ENCODE measurements at regions not wholly inside any gene's neighbourhood (a gene's known extent, or its start where the extent isn't known, plus 50 kb on each side); places are given as distances from the start of the nearest gene placed in this dataset.

DNA sequence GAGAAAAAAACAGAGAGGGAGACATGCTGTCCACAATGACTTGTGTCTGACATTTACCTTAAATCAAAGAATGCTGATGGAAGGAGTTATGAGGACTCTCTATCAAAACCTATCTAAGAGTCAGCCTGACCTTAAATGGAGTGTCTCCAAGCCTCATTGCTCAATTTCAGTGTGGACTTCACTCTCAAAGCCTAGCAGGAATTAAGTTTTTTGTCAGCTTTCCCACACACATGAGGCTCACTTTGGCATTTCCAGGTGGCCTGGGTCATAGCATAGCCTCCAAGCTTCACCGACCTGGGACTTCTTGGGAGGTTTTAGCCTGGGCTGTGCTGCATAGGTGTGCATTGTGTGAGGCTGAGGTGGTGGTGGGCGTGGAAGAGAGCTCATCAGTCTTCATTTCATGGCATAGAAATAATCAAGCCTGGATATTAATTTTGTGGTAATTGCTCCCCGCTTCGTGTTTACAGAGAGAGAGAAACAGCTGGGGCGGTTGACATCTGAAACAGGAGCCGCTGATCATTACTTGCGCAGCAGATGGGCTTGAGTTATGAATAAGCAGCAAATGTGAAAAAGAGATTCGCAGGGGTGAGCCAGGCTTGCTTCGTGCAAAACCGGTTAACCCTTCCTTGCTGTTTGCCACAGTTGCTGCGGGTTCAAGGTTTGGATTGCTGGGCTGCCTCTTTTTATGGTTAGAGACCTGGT lies 647.8 kb downstream of the INHBA start:
- Histone ChIP-seq H3K27me3 (ENCODE audit: control insufficient read depth, insufficient read depth, low read length) (peaks cover 16% of the 10 kb centered on the region), H3K4me3 (ENCODE audit: low read length) (no peak overlapping the region), H3K9ac (ENCODE audit: low read length) (no peak overlapping the region), H3K27ac (ENCODE audit: low read length) (no peak overlapping the region), H3K9me3 (ENCODE audit: control insufficient read depth, low read depth, low read length) (no peaks in the 10 kb centered on the region), H3K36me3 (ENCODE audit: control insufficient read depth, low read depth, low read length) (no peaks in the 10 kb centered on the region), H3K4me1 (ENCODE audit: control insufficient read depth, low read depth, low read length) (peaks cover 26% of the 10 kb centered on the region)

DNA sequence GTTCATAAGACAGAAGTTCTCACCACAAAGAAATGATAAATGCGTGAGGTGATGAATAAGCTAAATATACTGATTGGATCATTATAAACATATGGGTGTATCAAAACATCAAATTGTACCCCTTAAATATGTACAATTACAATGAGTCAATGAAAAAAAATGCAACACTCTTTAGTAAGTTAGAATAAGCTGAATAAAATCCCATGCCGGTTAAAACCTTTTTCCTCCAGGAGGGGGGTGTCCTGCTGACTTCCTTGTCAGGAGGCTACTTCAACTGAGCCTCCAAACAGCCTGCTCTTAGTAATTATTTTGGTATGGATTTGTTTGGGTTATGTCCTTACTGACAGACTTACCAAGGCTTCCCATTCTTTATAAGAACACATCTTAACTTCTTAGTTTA lies 649.1 kb downstream of the INHBA start:
- Histone ChIP-seq H3K4me3 (ENCODE audit: low read length) (no peak overlapping the region), H3K36me3 (ENCODE audit: control insufficient read depth, low read depth, low read length) (no peaks in the 10 kb centered on the region), H3K27me3 (ENCODE audit: control insufficient read depth, insufficient read depth, low read length) (peaks cover 9% of the 10 kb centered on the region), H3K9ac (ENCODE audit: low read length) (no peak overlapping the region), H3K27ac (ENCODE audit: low read length) (no peak overlapping the region), H3K9me3 (ENCODE audit: control insufficient read depth, low read depth, low read length) (no peaks in the 10 kb centered on the region), H3K4me1 (ENCODE audit: control insufficient read depth, low read depth, low read length) (peaks cover 20% of the 10 kb centered on the region)

DNA sequence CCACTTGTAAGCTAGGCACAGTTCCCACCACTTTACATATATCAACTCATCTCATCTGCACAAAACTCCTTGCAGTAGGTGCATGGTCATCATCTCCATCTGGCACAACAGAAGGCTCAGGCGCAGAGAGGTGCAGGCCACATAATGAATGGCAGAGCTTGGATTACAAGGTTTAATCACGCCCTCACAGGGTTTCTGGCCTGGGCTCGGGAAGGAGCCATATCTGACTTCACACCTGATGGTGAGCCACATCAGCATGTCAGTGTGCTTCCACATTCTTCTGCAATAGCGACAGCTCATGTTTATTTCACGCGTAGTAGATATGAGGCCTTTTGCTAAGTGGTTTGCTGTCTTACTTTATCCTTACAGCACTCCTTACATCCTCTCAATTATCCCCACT lies 650.2 kb downstream of the INHBA start:
- Histone ChIP-seq H3K27me3 (ENCODE audit: control insufficient read depth, insufficient read depth, low read length) (peaks cover under 1% of the 10 kb centered on the region), H3K36me3 (ENCODE audit: control insufficient read depth, low read depth, low read length) (no peaks in the 10 kb centered on the region), H3K27ac (ENCODE audit: low read length) (no peak overlapping the region), H3K9me3 (ENCODE audit: control insufficient read depth, low read depth, low read length) (no peaks in the 10 kb centered on the region), H3K4me1 (ENCODE audit: control insufficient read depth, low read depth, low read length) (peaks cover 13% of the 10 kb centered on the region), H3K4me3 (ENCODE audit: low read length) (no peak overlapping the region), H3K9ac (ENCODE audit: low read length) (no peak overlapping the region)

DNA sequence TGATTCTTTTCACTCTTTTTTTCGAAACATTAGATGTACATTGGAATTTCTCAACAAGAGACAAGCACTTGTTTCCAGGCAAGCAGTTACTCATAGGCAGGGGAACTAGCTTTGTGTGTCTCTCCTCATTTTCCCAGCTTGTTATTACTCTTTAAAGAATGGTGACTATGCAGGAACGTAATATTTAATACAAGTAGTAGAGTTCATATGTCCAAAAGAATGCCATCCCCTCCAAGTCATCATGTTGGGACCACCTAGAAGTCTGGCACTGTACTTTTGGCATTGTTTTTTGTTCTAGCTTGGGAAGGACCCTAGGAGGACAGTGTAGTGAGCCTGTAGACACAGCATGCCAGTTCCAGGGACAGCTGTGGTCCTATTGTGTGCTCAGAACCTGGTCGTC lies 650.7 kb downstream of the INHBA start:
- Histone ChIP-seq H3K9ac (ENCODE audit: low read length) (no peak overlapping the region), H3K36me3 (ENCODE audit: control insufficient read depth, low read depth, low read length) (no peaks in the 10 kb centered on the region), H3K4me1 (ENCODE audit: control insufficient read depth, low read depth, low read length) (peaks cover 13% of the 10 kb centered on the region), H3K4me3 (ENCODE audit: low read length) (no peak overlapping the region), H3K9me3 (ENCODE audit: control insufficient read depth, low read depth, low read length) (no peaks in the 10 kb centered on the region), H3K27me3 (ENCODE audit: control insufficient read depth, insufficient read depth, low read length) (no peaks in the 10 kb centered on the region), H3K27ac (ENCODE audit: low read length) (no peak overlapping the region)

DNA sequence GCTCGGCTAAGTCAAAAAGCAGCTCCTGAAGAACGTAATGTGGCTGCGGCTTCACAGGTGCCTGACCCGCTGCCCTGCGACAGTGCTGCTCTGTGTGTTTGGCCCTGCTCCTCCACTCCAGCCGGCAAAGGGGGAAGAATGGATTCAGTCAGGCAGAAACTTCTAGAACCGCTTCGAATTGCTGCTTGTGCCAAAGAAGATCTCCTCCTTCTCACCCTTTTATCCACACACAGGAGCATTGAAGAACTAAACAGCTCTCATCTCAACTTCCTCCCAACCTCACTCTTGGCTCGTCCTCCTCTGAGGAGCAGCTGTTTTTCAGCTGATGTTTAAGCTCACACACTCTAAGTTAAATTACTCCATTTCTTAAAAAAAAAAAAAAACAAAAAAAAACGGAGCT lies 651.4 kb downstream of the INHBA start:
- no peaks in the 10 kb centered on the region for H3K9me3 ChIP-seq (ENCODE audit: control insufficient read depth, low read depth, low read length)
- no peak overlapping the region for H3K27ac ChIP-seq (ENCODE audit: low read length)
- H3K4me1 ChIP-seq (ENCODE audit: control insufficient read depth, low read depth, low read length), result peaks cover 13% of the 10 kb centered on the region
- no peak overlapping the region for H3K4me3 ChIP-seq (ENCODE audit: low read length)
- H3K27me3 ChIP-seq (ENCODE audit: control insufficient read depth, insufficient read depth, low read length), result no peaks in the 10 kb centered on the region
- H3K36me3 ChIP-seq (ENCODE audit: control insufficient read depth, low read depth, low read length), result no peaks in the 10 kb centered on the region
- H3K9ac ChIP-seq (ENCODE audit: low read length), result no peak overlapping the region

DNA sequence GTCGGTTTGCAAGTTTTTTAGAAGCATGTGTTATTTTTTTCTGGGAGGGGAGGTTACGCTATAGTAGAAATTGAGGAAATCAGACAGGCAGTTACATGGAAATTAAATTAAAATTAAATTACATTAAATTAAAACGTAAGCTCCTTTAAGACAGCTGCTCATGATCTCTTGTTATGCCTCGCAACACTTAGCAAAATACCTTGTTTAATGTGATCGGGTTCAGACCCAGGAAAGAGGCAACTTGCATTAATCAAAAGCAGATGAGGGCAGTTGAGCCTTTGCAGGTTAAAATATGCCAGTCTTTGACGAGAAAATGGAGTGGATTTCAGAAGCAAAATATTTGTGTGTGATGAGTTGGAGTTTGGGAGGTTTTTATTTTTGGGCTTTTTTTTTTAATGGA lies 651.8 kb downstream of the INHBA start:
- no peaks in the 10 kb centered on the region for H3K36me3 ChIP-seq (ENCODE audit: control insufficient read depth, low read depth, low read length)
- H3K27me3 ChIP-seq (ENCODE audit: control insufficient read depth, insufficient read depth, low read length), result no peaks in the 10 kb centered on the region
- peaks cover 13% of the 10 kb centered on the region for H3K4me1 ChIP-seq (ENCODE audit: control insufficient read depth, low read depth, low read length)
- no peak overlapping the region for H3K4me3 ChIP-seq (ENCODE audit: low read length)
- no peak overlapping the region for H3K27ac ChIP-seq (ENCODE audit: low read length)
- no peak overlapping the region for H3K9ac ChIP-seq (ENCODE audit: low read length)
- H3K9me3 ChIP-seq (ENCODE audit: control insufficient read depth, low read depth, low read length), result no peaks in the 10 kb centered on the region

DNA sequence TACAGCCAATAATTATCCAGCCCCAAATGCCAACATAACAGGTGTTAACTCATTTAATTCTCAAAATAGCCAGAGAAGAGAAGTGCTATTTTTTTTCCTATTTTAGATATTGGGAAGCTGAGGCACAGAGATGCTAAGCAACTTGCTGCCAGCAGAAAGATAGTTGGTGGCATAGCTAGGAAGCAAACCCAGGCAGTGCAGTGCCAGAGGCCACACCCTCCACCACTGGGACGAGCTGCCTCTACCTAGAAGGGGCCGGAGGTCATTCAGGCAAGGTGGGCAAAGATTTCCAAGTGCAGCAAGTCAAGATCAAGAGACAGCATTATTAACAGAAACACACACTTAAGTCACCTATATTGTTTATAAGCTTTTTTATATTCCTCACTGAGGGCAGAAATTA lies 654.1 kb downstream of the INHBA start:
- no peak overlapping the region for H3K4me3 ChIP-seq (ENCODE audit: low read length)
- no peaks in the 10 kb centered on the region for H3K36me3 ChIP-seq (ENCODE audit: control insufficient read depth, low read depth, low read length)
- no peak overlapping the region for H3K27ac ChIP-seq (ENCODE audit: low read length)
- no peak overlapping the region for H3K9ac ChIP-seq (ENCODE audit: low read length)
- no peaks in the 10 kb centered on the region for H3K9me3 ChIP-seq (ENCODE audit: control insufficient read depth, low read depth, low read length)
- H3K27me3 ChIP-seq (ENCODE audit: control insufficient read depth, insufficient read depth, low read length), result no peaks in the 10 kb centered on the region
- peaks cover 6% of the 10 kb centered on the region for H3K4me1 ChIP-seq (ENCODE audit: control insufficient read depth, low read depth, low read length)

DNA sequence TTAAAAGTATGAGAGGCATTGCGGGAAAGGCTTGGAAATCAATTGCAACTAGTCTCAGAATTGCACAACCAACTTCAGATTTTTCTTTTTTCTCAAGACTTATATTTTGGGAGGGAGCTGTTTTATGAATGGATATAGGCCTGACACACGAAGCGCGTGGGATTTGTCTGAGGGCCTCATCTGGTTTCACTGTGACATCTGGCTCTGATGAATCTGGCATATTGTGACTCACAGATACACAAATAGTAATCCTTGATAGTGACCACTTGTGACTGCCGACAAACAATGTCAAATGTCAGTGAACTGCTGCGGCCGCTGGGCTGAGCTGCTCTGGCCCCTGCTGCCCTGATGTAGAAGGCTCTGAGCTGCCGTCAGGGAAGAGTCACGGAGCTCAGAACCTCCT lies 655.1 kb downstream of the INHBA start:
- no peaks in the 10 kb centered on the region for H3K9me3 ChIP-seq (ENCODE audit: control insufficient read depth, low read depth, low read length)
- H3K27ac ChIP-seq (ENCODE audit: low read length), result no peak overlapping the region
- no peaks in the 10 kb centered on the region for H3K27me3 ChIP-seq (ENCODE audit: control insufficient read depth, insufficient read depth, low read length)
- H3K4me1 ChIP-seq (ENCODE audit: control insufficient read depth, low read depth, low read length), result peaks cover 6% of the 10 kb centered on the region
- no peak overlapping the region for H3K4me3 ChIP-seq (ENCODE audit: low read length)
- H3K36me3 ChIP-seq (ENCODE audit: control insufficient read depth, low read depth, low read length), result no peaks in the 10 kb centered on the region
- H3K9ac ChIP-seq (ENCODE audit: low read length), result no peak overlapping the region

DNA sequence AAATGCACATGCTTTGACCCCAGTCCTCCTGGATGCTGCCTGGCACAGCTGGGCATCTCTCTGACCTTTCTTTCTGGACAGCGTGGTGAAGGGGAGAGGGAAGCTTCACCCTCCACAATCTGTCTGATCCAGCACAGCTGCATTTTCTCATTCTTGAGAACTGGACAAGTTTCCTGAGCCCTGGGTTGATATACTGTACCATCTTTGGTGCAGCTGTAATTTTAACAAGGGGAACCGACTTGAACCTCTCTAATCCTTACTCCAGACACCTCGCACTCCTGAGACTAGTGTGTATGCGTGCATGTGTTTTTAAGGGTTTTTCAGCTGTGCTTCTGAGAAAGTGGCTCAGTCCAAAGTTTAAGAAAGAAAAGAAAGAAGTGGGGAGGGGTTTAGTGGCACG lies 655.7 kb downstream of the INHBA start:
- H3K27me3 ChIP-seq (ENCODE audit: control insufficient read depth, insufficient read depth, low read length), result no peaks in the 10 kb centered on the region
- H3K9ac ChIP-seq (ENCODE audit: low read length), result no peak overlapping the region
- no peak overlapping the region for H3K4me3 ChIP-seq (ENCODE audit: low read length)
- H3K9me3 ChIP-seq (ENCODE audit: control insufficient read depth, low read depth, low read length), result no peaks in the 10 kb centered on the region
- H3K27ac ChIP-seq (ENCODE audit: low read length), result no peak overlapping the region
- peaks cover 4% of the 10 kb centered on the region for H3K4me1 ChIP-seq (ENCODE audit: control insufficient read depth, low read depth, low read length)
- no peaks in the 10 kb centered on the region for H3K36me3 ChIP-seq (ENCODE audit: control insufficient read depth, low read depth, low read length)

DNA sequence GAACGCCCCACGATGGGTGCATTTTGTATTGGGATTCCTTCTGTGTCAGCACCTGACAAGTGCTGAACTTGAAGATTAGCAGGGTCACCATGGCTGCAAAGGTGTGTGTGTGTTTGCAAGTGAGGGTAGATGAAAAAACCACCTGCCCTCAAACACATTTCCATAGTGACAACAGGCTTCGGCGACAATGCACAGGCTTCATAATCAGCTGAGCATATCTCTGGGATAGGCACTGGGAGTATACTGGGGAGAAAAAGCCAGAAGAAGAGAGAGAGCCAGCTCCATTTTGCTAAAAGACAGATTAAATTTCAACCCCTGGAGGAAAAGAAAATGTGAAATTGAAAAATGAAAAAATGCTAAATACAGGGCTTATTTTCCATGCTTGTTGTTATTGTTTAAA lies 656.1 kb downstream of the INHBA start:
- no peak overlapping the region for H3K4me3 ChIP-seq (ENCODE audit: low read length)
- no peaks in the 10 kb centered on the region for H3K4me1 ChIP-seq (ENCODE audit: control insufficient read depth, low read depth, low read length)
- H3K9me3 ChIP-seq (ENCODE audit: control insufficient read depth, low read depth, low read length), result no peaks in the 10 kb centered on the region
- no peak overlapping the region for H3K9ac ChIP-seq (ENCODE audit: low read length)
- H3K36me3 ChIP-seq (ENCODE audit: control insufficient read depth, low read depth, low read length), result no peaks in the 10 kb centered on the region
- no peak overlapping the region for H3K27ac ChIP-seq (ENCODE audit: low read length)
- H3K27me3 ChIP-seq (ENCODE audit: control insufficient read depth, insufficient read depth, low read length), result no peaks in the 10 kb centered on the region

DNA sequence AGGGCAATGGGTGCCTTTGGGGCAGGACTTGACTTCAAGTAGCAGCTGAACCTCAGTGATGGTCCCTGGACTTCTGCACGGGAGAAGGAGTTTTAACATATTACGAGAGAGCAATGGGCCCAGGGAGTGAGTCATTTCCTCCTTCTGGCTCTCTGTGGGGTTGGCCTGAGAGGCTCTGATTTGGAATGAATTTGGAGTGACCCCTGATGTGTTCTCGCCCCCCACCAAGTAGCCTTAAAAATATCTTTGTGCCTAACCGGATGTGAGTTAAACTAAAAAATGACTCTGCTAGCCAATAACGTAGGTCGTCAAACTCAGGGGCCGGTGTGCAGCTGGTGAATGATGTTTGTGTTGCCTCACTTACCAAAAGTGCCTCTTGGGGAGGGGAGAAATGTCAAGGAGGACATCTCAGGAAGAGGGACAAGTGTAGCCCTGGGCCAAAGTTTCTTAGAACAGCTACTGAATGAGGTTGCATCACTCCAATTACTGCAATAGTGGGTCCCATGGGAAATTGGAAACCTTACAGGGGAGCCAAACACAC lies 656.6 kb downstream of the INHBA start:
- Histone ChIP-seq H3K9ac (ENCODE audit: low read length) (no peak overlapping the region), H3K9me3 (ENCODE audit: control insufficient read depth, low read depth, low read length) (no peaks in the 10 kb centered on the region), H3K36me3 (ENCODE audit: control insufficient read depth, low read depth, low read length) (no peaks in the 10 kb centered on the region), H3K4me1 (ENCODE audit: control insufficient read depth, low read depth, low read length) (no peaks in the 10 kb centered on the region), H3K4me3 (ENCODE audit: low read length) (no peak overlapping the region), H3K27me3 (ENCODE audit: control insufficient read depth, insufficient read depth, low read length) (no peaks in the 10 kb centered on the region), H3K27ac (ENCODE audit: low read length) (no peak overlapping the region)

DNA sequence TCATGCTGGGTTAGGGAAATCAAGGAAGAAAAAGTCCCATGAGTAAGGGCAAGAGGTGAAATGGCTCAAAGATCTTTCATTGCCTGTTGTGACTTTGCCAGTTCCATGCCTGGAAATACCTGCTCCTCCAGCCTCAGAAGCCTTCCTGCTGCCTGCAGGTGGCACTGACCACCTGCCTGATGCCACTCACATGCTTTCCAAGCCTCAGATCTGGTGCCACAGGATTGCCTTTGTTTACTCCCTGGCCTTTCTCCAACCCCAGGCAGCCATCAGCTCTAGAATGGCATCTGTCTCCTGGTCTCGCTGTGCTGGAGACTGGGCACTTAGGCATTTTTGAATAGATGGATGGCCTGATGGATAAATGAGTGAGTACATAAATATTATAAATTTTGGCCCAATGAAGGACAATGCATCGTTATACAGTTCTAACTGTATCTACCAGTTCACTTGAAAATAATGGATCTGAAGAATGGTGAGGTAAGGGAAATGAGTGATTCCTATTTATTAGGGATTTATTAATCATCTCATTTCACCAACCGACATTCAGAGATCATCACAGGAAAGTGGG lies 657.2 kb downstream of the INHBA start:
- Histone ChIP-seq H3K9ac (ENCODE audit: low read length) (no peak overlapping the region), H3K9me3 (ENCODE audit: control insufficient read depth, low read depth, low read length) (no peaks in the 10 kb centered on the region), H3K36me3 (ENCODE audit: control insufficient read depth, low read depth, low read length) (no peaks in the 10 kb centered on the region), H3K4me3 (ENCODE audit: low read length) (no peak overlapping the region), H3K4me1 (ENCODE audit: control insufficient read depth, low read depth, low read length) (no peaks in the 10 kb centered on the region), H3K27ac (ENCODE audit: low read length) (no peak overlapping the region), H3K27me3 (ENCODE audit: control insufficient read depth, insufficient read depth, low read length) (no peaks in the 10 kb centered on the region)
